WERI-Rb-1 (cell line): ENCODE measurements at regions not wholly inside any gene's neighbourhood (a gene's known extent, or its start where the extent isn't known, plus 50 kb on each side); places are given as distances from the start of the nearest gene placed in this dataset.
"Not testable (repeated sequence)": the region's sequence is repeated elsewhere in the genome, so short reads cannot be mapped to it uniquely, and the experiment has no call there.

ENCODE experiments used
- DNase-seq: peaks from one replicate; pipeline ENCODE4 v3.0.0-alpha.2; 2020
- H3K27ac ChIP-seq: fragments of 250-450 bp; sonication (Bioruptor Pico); 2 replicates; pipeline ENCODE4 v1.5.1; 2020; ENCODE audit warnings: mild to moderate bottlenecking, moderate library complexity
- H3K27me3 ChIP-seq: fragments of 250-450 bp; sonication (Bioruptor Pico); 2 replicates; pipeline ENCODE4 v1.5.1; 2021; ENCODE audit warnings: mild to moderate bottlenecking, low read depth, moderate library complexity; ENCODE audit not compliant: insufficient read depth, severe bottlenecking
- H3K36me3 ChIP-seq: fragments of 250-450 bp; sonication (Bioruptor Pico); 2 replicates; pipeline ENCODE4 v1.5.1; 2020; ENCODE audit warnings: mild to moderate bottlenecking, moderate library complexity
- H3K4me3 ChIP-seq: 2 replicates; pipeline ENCODE4 v1.5.1; 2011; ENCODE audit warnings: low read depth, mild to moderate bottlenecking, control low read depth, low read length
- H3K9me3 ChIP-seq: fragments of 250-450 bp; sonication (Bioruptor Pico); 2 replicates; pipeline ENCODE4 v1.5.1; 2021; ENCODE audit warnings: mild to moderate bottlenecking, moderate library complexity; ENCODE audit not compliant: severe bottlenecking
- CTCF ChIP-seq: IDR thresholded peaks from 2 replicates; pipeline ENCODE4 v1.5.1; 2011; ENCODE audit warnings: low read depth, mild to moderate bottlenecking, control low read depth, inconsistent platforms, low read length

GRCh38 chr7:39863675-39864322 is 86.3 kb upstream of the CDK13 start:
- peak; percentile 38 for DNase-seq
- H3K36me3 ChIP-seq, H3K9me3 ChIP-seq, H3K27me3 ChIP-seq, H3K27ac ChIP-seq, H3K4me3 ChIP-seq: not testable (repeated sequence)
- TF ChIP-seq CTCF = 0 out of 2 replicates have a peak, but pooled peaks have one; percentile 22

GRCh38 chr7:39869888-39870522 is 80.1 kb upstream of the CDK13 start:
- H3K36me3 ChIP-seq, H3K27me3 ChIP-seq, DNase-seq, H3K9me3 ChIP-seq, H3K4me3 ChIP-seq, H3K27ac ChIP-seq: not testable (repeated sequence)

GRCh38 chr7:39871610-39872009 is 78.4 kb upstream of the CDK13 start:
- H3K9me3 ChIP-seq, H3K27ac ChIP-seq, H3K36me3 ChIP-seq, DNase-seq, H3K4me3 ChIP-seq, H3K27me3 ChIP-seq: not testable (repeated sequence)

GRCh38 chr7:39880556-39880955 is 69.5 kb upstream of the CDK13 start:
- Histone ChIP-seq H3K4me3 (no peak overlapping the region), H3K36me3 (no peaks in the 10 kb centered on the region), H3K27me3 (no peaks in the 10 kb centered on the region), H3K9me3 (peaks cover 17% of the 10 kb centered on the region), H3K27ac (no peak overlapping the region)
- DNase-seq = no peak
- no peak for TF ChIP-seq CTCF

GRCh38 chr7:39882148-39882784 is 67.8 kb upstream of the CDK13 start:
- no peak for TF ChIP-seq CTCF
- Histone ChIP-seq H3K36me3 (no peaks in the 10 kb centered on the region), H3K9me3 (peaks cover 17% of the 10 kb centered on the region), H3K4me3 (no peak overlapping the region), H3K27ac (no peak overlapping the region), H3K27me3 (no peaks in the 10 kb centered on the region)
- DNase-seq = no peak

GRCh38 chr7:39883812-39884390 is 66.2 kb upstream of the CDK13 start:
- Histone ChIP-seq H3K36me3 (no peaks in the 10 kb centered on the region), H3K4me3 (no peak overlapping the region), H3K9me3 (peaks cover 17% of the 10 kb centered on the region), H3K27ac (no peak overlapping the region), H3K27me3 (no peaks in the 10 kb centered on the region)
- TF ChIP-seq CTCF = no peak
- DNase-seq = no peak
